Caco-2 (cell line): ENCODE measurements at regions not wholly inside any gene's neighbourhood (a gene's known extent, or its start where the extent isn't known, plus 50 kb on each side); places are given as distances from the start of the nearest gene placed in this dataset.

ENCODE experiments used
- BruUV-seq: library from RNA; stranded (reverse); fragments of 400-500 nt; replicated peaks from 2 replicates; lab custom pipeline; 2021; lab: Mats Ljungman, UMichigan
- CTCF ChIA-PET: fragments of 300-600 bp; sonication (Branson Sonifier 250); formaldehyde crosslinking; loops from one replicate; lab custom pipeline; 2022; ENCODE audit warnings: antibody characterized with exemption; lab: Charles Lee
- POLR2A ChIA-PET: fragments of 300-600 bp; sonication (Branson Sonifier 250); formaldehyde crosslinking; loops from one replicate; lab custom pipeline; 2022; ENCODE audit warnings: antibody characterized with exemption; lab: Charles Lee
- DNase-seq, 2 experiments: peaks; one replicate each; pipeline versions ENCODE4 v3.0.0 to v3.0.0-alpha.2; 2020 to 2022
- H3K27me3 ChIP-seq: replicated peaks from 2 replicates; pipeline ENCODE4 v1.6.0; 2011; ENCODE audit warnings: low read length; ENCODE audit not compliant: control insufficient read depth, insufficient read depth
- H3K36me3 ChIP-seq: 2 replicates; pipeline ENCODE4 v1.5.1; 2011; ENCODE audit warnings: low read length; ENCODE audit not compliant: control insufficient read depth, insufficient read depth
- H3K4me1 ChIP-seq: fragments of 250-450 bp; sonication (Bioruptor Pico); 2 replicates; pipeline ENCODE4 v1.5.1; 2020; ENCODE audit warnings: mild to moderate bottlenecking
- H3K4me3 ChIP-seq: 2 replicates; pipeline ENCODE4 v1.5.1; 2011; ENCODE audit warnings: low read depth, mild to moderate bottlenecking, control low read depth, low read length
- H3K9me3 ChIP-seq: fragments of 250-450 bp; sonication (Bioruptor Pico); 2 replicates; pipeline ENCODE4 v1.5.1; 2020; ENCODE audit warnings: mild to moderate bottlenecking, moderate library complexity
- H3K27ac Mint-ChIP-seq: one replicate; pipeline ENCODE4 v1.8.0; 2022; ENCODE audit warnings: mixed read lengths; ENCODE audit not compliant: unreplicated experiment
- H3K27me3 Mint-ChIP-seq: one replicate; pipeline ENCODE4 v1.8.0; 2022; ENCODE audit warnings: mixed read lengths; ENCODE audit not compliant: insufficient read depth, unreplicated experiment
- H3K36me3 Mint-ChIP-seq: one replicate; pipeline ENCODE4 v1.8.0; 2022; ENCODE audit warnings: mild to moderate bottlenecking, mixed read lengths; ENCODE audit not compliant: insufficient read depth, unreplicated experiment
- H3K4me1 Mint-ChIP-seq: one replicate; pipeline ENCODE4 v1.8.0; 2022; ENCODE audit warnings: low read depth, mixed read lengths; ENCODE audit not compliant: unreplicated experiment
- H3K4me3 Mint-ChIP-seq: one replicate; pipeline ENCODE4 v1.8.0; 2022; ENCODE audit warnings: mild to moderate bottlenecking, moderate library complexity, mixed read lengths; ENCODE audit not compliant: unreplicated experiment
- H3K9me3 Mint-ChIP-seq: one replicate; pipeline ENCODE4 v1.8.0; 2022; ENCODE audit warnings: mixed read lengths; ENCODE audit not compliant: unreplicated experiment
- intact Hi-C: fragments of 100-400 bp; cut with micrococcal nuclease; formaldehyde crosslinking; loops from one replicate; pipeline ENCODE4 v1.10.0; 2022; ENCODE audit not compliant: unreplicated experiment
- TF ChIP-seq, protein P1 (sequence below), 2 experiments: fragments of 200-600 bp in 1 of 2; IDR thresholded peaks; 1 replicate in 1 of 2; 2 replicates in 1 of 2; pipeline versions ENCODE4 v1.5.1 to v1.8.0; 2011 to 2022; ENCODE audit warnings: antibody characterized with exemption in 1 of 2, control low read depth in 1 of 2, inconsistent platforms in 1 of 2, low read depth in 1 of 2, low read length in 1 of 2, mild to moderate bottlenecking in 1 of 2, moderate library complexity in 1 of 2; ENCODE audit not compliant: insufficient read depth in 1 of 2, severe bottlenecking in 1 of 2, unreplicated experiment in 1 of 2

DNA sequence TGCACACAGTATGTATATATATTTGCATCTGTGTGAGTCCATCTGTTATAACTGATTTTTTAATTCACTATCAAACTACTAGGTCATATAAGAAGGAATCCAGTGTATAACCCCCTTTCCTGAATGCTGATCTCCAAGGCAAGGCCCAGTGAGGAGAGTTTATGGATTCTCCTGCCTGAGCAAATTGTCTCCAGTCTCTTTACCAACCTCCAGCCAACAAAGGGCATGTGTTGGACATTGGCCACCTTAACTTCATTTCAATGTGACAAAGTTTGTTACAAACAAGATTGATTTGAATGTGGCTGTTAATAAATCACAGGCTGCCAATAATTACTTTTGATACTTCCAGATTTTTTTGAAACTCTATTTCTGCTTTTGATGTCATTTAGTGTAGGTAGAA is 191.6 kb downstream of the HAO1 start:
- TF ChIP-seq, protein P1, sequence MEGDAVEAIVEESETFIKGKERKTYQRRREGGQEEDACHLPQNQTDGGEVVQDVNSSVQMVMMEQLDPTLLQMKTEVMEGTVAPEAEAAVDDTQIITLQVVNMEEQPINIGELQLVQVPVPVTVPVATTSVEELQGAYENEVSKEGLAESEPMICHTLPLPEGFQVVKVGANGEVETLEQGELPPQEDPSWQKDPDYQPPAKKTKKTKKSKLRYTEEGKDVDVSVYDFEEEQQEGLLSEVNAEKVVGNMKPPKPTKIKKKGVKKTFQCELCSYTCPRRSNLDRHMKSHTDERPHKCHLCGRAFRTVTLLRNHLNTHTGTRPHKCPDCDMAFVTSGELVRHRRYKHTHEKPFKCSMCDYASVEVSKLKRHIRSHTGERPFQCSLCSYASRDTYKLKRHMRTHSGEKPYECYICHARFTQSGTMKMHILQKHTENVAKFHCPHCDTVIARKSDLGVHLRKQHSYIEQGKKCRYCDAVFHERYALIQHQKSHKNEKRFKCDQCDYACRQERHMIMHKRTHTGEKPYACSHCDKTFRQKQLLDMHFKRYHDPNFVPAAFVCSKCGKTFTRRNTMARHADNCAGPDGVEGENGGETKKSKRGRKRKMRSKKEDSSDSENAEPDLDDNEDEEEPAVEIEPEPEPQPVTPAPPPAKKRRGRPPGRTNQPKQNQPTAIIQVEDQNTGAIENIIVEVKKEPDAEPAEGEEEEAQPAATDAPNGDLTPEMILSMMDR (IDR thresholded peaks at IDR 0.05; ENCODE audit: insufficient read depth in 1 of 2, low read depth in 1 of 2, low read length in 1 of 2, severe bottlenecking in 1 of 2, unreplicated experiment in 1 of 2), result no peak
- Mint-ChIP-seq H3K27me3 (peaks cover 13% of the 10 kb centered on the region), H3K9me3 (no peaks in the 10 kb centered on the region), H3K36me3 (no peaks in the 10 kb centered on the region), H3K4me1 (no peaks in the 10 kb centered on the region), H3K4me3 (no peak overlapping the region), H3K27ac (no peak overlapping the region)
- Histone ChIP-seq H3K27me3 (no peaks in the 10 kb centered on the region), H3K9me3 (no peaks in the 10 kb centered on the region; the same call in 1 of the 2 replicates), H3K4me1 (no peaks in the 10 kb centered on the region), H3K36me3 (no peaks in the 10 kb centered on the region), H3K4me3 (no peak overlapping the region)
- CTCF ChIA-PET, result no interaction called here
- no TSS peak for BruUV-seq
- POLR2A ChIA-PET, result no interaction called here
- no peak for DNase-seq
- intact Hi-C loops, result no loop called here

DNA sequence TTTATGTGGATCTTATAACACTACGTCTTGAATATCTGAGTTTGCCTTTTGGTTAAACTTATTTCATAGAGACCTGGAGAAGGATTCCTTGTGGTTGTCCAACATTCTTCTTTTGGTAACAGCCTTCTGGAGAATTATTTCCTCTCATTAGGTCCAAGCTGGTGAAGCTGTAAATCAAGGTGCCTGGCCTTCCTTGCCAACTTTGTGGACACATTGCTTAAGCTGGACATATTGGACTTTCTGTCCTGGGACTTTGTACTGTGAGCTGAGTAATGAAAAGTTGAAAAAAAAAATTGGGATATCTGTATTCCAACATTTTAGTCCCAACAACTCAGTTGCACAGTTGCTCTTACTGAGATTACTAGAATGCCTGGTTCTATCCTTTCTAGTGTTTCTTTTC is 186.2 kb downstream of the HAO1 start:
- no peak overlapping the region for H3K4me3 Mint-ChIP-seq
- DNase-seq, result no peak
- Histone ChIP-seq H3K4me3 (no peak overlapping the region), H3K4me1 (no peaks in the 10 kb centered on the region), H3K9me3 (no peaks in the 10 kb centered on the region), H3K36me3 (no peaks in the 10 kb centered on the region), H3K27me3 (no peaks in the 10 kb centered on the region)
- no peaks in the 10 kb centered on the region for H3K36me3 Mint-ChIP-seq
- no peaks in the 10 kb centered on the region for H3K4me1 Mint-ChIP-seq
- ChIA-PET CTCF (no interaction called here), POLR2A (no interaction called here)
- no peak overlapping the region for H3K27ac Mint-ChIP-seq
- BruUV-seq, result no TSS peak
- H3K27me3 Mint-ChIP-seq, result peaks cover 17% of the 10 kb centered on the region
- intact Hi-C loops, result no loop called here
- H3K9me3 Mint-ChIP-seq, result no peaks in the 10 kb centered on the region
- TF ChIP-seq, protein P1 (IDR thresholded peaks at IDR 0.05; ENCODE audit: insufficient read depth in 1 of 2, low read depth in 1 of 2, low read length in 1 of 2, severe bottlenecking in 1 of 2, unreplicated experiment in 1 of 2), result no peak

DNA sequence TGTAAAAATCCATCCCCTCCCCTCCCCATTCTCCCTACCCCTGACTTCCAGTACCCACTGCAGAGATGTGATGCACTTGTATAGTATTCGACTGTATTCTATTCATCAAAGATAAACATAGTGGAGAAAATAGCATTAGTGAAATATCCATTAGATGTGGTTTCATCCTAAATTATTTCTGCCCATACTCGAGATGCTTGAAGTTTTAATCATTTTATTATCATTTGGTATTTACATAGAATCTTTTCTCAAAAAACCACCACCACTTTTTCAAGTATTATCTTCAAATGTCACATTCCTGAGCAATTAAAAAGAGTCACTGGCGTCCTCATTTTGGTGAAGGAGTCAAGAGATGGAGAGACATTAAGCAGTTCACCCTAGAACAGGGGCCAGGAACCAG is 181.9 kb downstream of the HAO1 start:
- CTCF ChIA-PET, result no interaction called here
- POLR2A ChIA-PET, result no interaction called here
- Mint-ChIP-seq H3K27ac (no peak overlapping the region), H3K27me3 (peaks cover 19% of the 10 kb centered on the region), H3K36me3 (no peaks in the 10 kb centered on the region), H3K9me3 (no peaks in the 10 kb centered on the region), H3K4me3 (no peak overlapping the region), H3K4me1 (no peaks in the 10 kb centered on the region)
- Histone ChIP-seq H3K4me3 (no peak overlapping the region), H3K9me3 (no peaks in the 10 kb centered on the region), H3K36me3 (no peaks in the 10 kb centered on the region), H3K27me3 (no peaks in the 10 kb centered on the region), H3K4me1 (no peaks in the 10 kb centered on the region)
- no TSS peak for BruUV-seq
- intact Hi-C loops, result no loop called here
- no peak for DNase-seq
- TF ChIP-seq, protein P1 (IDR thresholded peaks at IDR 0.05; ENCODE audit: insufficient read depth in 1 of 2, low read depth in 1 of 2, low read length in 1 of 2, severe bottlenecking in 1 of 2, unreplicated experiment in 1 of 2), result no peak
